ENCODE measurements at regions not wholly inside any gene's neighbourhood (a gene's known extent, or its start where the extent isn't known, plus 50 kb on each side); places are given as distances from the start of the nearest gene placed in this dataset.

GRCh38 chr14:101230161-101230850 lies 326.8 kb upstream of the RTL1 start (continued):
- TF ChIP-seq RAD21 (IDR thresholded peaks at IDR 0.05; ENCODE audit: low read depth) (no peak), EZH2phosphoT487 (IDR thresholded peaks at IDR 0.05; ENCODE audit: borderline replicate concordance) (no peak), POLR2A (IDR thresholded peaks at IDR 0.05; ENCODE audit: borderline replicate concordance, extremely low read depth, insufficient read depth, insufficient read length) (no peak), ELF1 (IDR thresholded peaks at IDR 0.05; ENCODE audit: borderline replicate concordance, low read depth) (no peak), MAX (IDR thresholded peaks at IDR 0.05) (no peak)

- no peaks in the 10 kb centered on the region for H3K36me3 ChIP-seq (ENCODE audit: control insufficient read depth in 1 of 2, insufficient read depth in 2 of 2, low read length in 2 of 2)
- no peak for DNase-seq (ENCODE audit: low read depth, low spot score)
- no peak overlapping the region for H3K4me2 ChIP-seq (ENCODE audit: low read length)
- TF ChIP-seq ZBTB33 (IDR thresholded peaks at IDR 0.05; ENCODE audit: extremely low read depth, insufficient replicate concordance, low read length) (no peak), FOSL1 (IDR thresholded peaks at IDR 0.05; ENCODE audit: low read depth) (no peak), POLR2A (IDR thresholded peaks at IDR 0.05; ENCODE audit: borderline replicate concordance, extremely low read depth, insufficient read depth, insufficient read length) (no peak), ATF3 (IDR thresholded peaks at IDR 0.05) (no peak), SRF (IDR thresholded peaks at IDR 0.05; ENCODE audit: low read depth) (no peak), ZNF274 (IDR thresholded peaks at IDR 0.05; ENCODE audit: low read depth, low read length) (no peak), JUND (IDR thresholded peaks at IDR 0.05) (no peak), CEBPB (IDR thresholded peaks at IDR 0.05; ENCODE audit: low read depth) (no peak)
- no peak overlapping the region for H3K9ac ChIP-seq (ENCODE audit: low read length)
- CTCF ChIA-PET = no interaction called here
- H3K4me1 ChIP-seq (ENCODE audit: control insufficient read depth in 1 of 2, insufficient read depth in 2 of 2, low read length in 2 of 2) = no peaks in the 10 kb centered on the region
- H3K4me3 ChIP-seq (replicated peaks in 1 of 2; ENCODE audit: low read depth in 1 of 2, low read length in 2 of 2) = no peak overlapping the region
- no peak overlapping the region for H3K27ac ChIP-seq (ENCODE audit: low read depth, low read length)
- intact Hi-C loops (cut with micrococcal nuclease) = loop anchor here (10.0 kb wide), 1 partner anchor 846 kb away; no protein-coding TSS in a partner anchor
- H3K9me3 ChIP-seq (ENCODE audit: control insufficient read depth in 1 of 2, insufficient read depth in 1 of 2, low read depth in 1 of 2, low read length in 2 of 2) = no peaks in the 10 kb centered on the region
- H3K9me2 ChIP-seq (ENCODE audit: insufficient read depth) = no peaks in the 10 kb centered on the region
- no peaks in the 10 kb centered on the region for H4K20me1 ChIP-seq (ENCODE audit: insufficient read depth)
- no peak overlapping the region for H2AFZ ChIP-seq (ENCODE audit: low read depth, low read length, poor library complexity, severe bottlenecking)
- no peaks in the 10 kb centered on the region for H3K79me2 ChIP-seq (ENCODE audit: insufficient read depth, low read length)
- no peaks in the 10 kb centered on the region for H3K27me3 ChIP-seq (ENCODE audit: insufficient read depth, low read length)
- POLR2A ChIA-PET = no interaction called here
- BruUV-seq (replicated peaks) = no TSS peak
- no peak for ATAC-seq
- RAD21 ChIA-PET (ENCODE audit: low non-redundant PET in 1 of 2, low total read pairs in 2 of 2, uncharacterized antibody in 2 of 2, unreplicated experiment in 2 of 2) = no interaction called here
Measured at GRCh38 chr14:101230851-101231550, 327.5 kb upstream of the RTL1 start.
